ENCODE measurements at regions not wholly inside any gene's neighbourhood (a gene's known extent, or its start where the extent isn't known, plus 50 kb on each side); places are given as distances from the start of the nearest gene placed in this dataset.

DNA sequence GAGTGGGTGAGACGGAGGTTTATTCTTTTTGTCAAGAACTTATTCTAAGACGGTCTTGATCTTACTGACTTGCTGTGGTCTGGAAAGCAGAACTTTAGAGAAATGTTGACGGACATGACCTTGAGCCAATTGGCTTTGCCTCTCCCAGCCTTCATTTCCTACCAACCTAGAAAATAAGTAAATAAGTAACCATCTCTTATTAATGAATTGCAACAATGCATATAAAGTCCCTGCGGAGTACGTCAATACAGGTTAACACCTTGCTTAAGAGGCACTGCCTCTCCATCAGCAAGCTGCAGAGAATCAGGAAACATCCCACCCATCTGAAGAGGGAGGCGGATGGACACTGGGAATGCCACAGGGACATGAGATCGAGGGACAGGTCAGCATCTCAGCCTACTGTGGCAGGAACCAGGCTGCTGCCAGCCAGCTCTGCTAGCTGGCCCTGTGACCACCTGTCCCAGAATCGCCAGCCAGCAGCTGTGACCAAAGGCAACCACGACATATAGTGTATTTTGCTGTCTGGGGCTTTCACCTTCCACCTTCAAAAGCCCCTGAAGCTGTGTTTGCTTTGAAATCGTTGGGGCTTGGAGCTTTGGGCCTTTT is 208.3 kb downstream of the BCL11B start:
- intact Hi-C loops (cut with micrococcal nuclease) = no loop called here
- peaks cover 2% of the 10 kb centered on the region for H3K36me3 Mint-ChIP-seq (ENCODE audit: low read depth)
- no peaks in the 10 kb centered on the region for H3K4me1 Mint-ChIP-seq
- DNase-seq = no peak
- peaks cover 3% of the 10 kb centered on the region for H3K27me3 Mint-ChIP-seq
- no peak overlapping the region for H3K4me3 Mint-ChIP-seq
- no peak overlapping the region for H3K27ac Mint-ChIP-seq
- peaks cover 3% of the 10 kb centered on the region for H3K9me3 Mint-ChIP-seq

DNA sequence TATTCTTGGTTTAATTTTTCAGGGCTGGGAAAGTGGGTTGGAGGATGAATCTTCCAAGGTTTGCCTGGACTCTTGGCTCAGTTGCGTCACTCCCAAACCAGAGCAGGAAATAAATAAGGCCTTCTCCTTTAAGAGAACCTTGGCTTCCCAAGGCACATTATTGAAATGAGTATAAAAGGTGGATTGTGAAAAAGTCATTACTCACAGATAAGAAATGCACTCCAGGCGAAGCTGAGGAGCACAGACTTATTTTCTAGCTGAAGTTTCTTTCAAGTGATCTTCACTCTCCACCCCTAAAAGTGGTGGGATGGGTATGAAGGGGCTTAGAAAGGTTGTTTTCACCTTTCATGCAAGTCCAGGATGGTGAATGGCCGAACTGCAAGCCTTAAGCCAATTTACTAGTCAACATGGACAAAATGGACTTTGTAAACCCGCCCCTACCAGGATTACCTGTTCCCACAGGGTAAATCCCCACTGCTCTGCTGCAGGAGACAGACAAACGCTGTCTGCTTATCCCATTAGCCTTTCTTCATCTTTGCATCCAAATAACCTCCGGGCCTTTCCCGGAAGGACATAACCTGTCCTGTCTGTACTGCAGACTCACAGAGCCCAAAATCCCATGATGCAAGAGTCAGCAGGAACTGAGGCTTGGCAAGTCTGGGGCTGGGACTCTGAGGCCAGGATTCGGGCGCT is 207.6 kb downstream of the BCL11B start:
- peaks cover 3% of the 10 kb centered on the region for H3K9me3 Mint-ChIP-seq
- no peak for DNase-seq
- H3K4me1 Mint-ChIP-seq = no peaks in the 10 kb centered on the region
- H3K36me3 Mint-ChIP-seq (ENCODE audit: low read depth) = peaks cover 2% of the 10 kb centered on the region
- H3K27me3 Mint-ChIP-seq = peaks cover 3% of the 10 kb centered on the region
- no peak overlapping the region for H3K27ac Mint-ChIP-seq
- intact Hi-C loops (cut with micrococcal nuclease) = no loop called here
- no peak overlapping the region for H3K4me3 Mint-ChIP-seq

DNA sequence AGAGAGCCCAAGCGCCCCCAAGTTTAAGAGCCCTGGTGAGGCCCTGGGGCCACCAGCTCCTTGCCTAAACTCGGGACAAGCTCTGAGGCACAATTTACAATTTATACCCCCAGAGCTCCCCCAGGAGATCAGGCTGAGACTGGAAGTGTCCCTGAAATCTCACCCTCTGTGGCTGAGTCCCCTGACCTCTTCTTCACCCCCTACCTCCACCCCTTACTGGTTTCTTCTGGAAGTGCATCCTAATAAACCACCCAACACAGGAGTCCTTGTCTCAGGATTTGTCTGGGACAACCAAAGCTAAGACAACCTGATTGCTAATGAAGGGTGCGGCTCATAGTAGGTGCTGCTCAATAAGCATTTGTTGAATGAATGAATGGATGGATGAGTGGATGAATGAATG is 206.4 kb downstream of the BCL11B start:
- Mint-ChIP-seq H3K4me1 (no peaks in the 10 kb centered on the region), H3K4me3 (no peak overlapping the region), H3K27ac (no peak overlapping the region), H3K9me3 (peaks cover 3% of the 10 kb centered on the region), H3K36me3 (ENCODE audit: low read depth) (peaks cover 2% of the 10 kb centered on the region), H3K27me3 (peaks cover 3% of the 10 kb centered on the region)
- no peak for DNase-seq
- intact Hi-C loops (cut with micrococcal nuclease) = no loop called here

DNA sequence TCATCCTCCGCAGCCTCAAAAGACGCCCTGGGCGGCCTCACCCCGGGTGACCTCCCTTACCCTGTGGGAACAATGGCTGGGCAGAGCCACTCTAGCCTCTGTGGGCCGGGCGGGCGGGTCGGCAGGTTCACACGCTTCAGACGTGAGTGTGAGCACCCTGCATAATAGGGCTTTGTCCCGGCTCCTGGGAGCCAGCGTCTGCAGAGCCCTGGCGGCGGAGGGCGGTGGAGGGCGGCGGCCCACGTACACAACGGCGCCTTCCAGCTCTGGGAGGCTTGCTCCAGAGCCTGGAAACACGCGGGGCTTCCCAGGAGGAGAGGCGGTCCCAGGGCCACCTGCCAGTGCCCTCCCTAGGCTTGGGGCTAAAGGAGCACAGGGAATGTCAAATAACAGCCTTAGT is 205.6 kb downstream of the BCL11B start:
- no peak for DNase-seq
- H3K27me3 Mint-ChIP-seq = peaks cover 3% of the 10 kb centered on the region
- H3K27ac Mint-ChIP-seq = no peak overlapping the region
- H3K9me3 Mint-ChIP-seq = peaks cover 10% of the 10 kb centered on the region
- intact Hi-C loops (cut with micrococcal nuclease) = no loop called here
- no peak overlapping the region for H3K4me3 Mint-ChIP-seq
- no peaks in the 10 kb centered on the region for H3K4me1 Mint-ChIP-seq
- H3K36me3 Mint-ChIP-seq (ENCODE audit: low read depth) = peaks cover 2% of the 10 kb centered on the region

DNA sequence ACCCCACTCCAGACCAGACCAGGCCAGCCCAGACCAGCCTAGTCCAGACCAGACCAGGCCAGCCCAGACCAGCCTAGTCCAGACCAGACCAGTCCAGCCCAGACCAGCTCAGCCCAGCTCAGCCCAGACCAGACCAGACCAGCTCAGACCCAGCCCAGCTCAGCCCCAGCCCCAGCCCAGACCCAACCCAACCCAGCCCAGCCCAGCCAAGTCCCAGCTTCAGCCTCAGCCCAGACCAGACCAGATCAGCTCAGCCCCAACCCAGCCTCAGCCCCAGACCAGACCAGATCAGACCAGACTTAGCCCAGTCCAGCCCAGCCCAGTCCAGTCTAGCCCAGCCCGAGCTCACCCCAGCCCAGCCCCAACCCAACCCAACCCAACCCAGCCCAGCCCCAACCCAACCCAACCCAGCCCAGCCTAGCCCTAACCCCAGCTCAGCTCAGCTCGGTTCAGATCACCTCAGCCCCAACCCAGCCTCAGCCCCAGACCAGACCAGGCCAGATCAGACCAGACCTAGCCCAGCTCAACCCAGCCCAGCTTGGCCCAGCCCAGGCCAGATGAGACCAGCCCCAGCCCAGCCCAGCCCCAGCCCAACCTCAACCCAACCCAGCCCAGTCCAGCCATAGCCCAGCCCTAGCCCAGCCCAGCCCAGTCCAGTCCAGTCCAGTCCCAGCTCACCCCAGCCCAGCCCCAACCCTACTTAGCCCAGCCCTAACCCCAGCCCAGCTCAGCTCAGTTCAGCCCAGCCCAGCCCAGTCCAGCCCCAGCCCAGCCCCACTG is 204.7 kb downstream of the BCL11B start:
- Mint-ChIP-seq H3K36me3 (ENCODE audit: low read depth) (peaks cover 2% of the 10 kb centered on the region), H3K27me3 (peaks cover 3% of the 10 kb centered on the region), H3K27ac (no peak overlapping the region), H3K9me3 (peaks cover 15% of the 10 kb centered on the region), H3K4me3 (no peak overlapping the region), H3K4me1 (no peaks in the 10 kb centered on the region)
- intact Hi-C loops (cut with micrococcal nuclease) = no loop called here
- no peak for DNase-seq

DNA sequence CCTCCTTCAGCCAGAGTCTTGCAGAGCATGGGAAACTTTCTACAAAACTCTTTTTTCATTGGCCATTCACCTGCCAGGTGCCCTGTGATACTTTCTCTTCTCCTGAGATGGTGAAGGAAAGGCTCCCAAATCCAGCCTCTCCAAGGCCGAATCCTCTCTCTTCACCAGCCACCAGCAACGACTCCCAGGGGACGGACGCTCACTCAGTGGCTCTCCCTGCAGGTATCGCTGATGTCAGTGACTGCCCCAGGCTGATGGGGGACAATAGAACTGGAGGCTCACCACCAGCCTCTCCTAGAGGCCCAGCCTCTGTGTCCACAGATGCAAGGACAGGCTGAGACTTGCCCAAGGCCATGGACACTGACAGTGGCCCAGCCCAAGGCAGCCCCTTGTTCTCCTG is 204.1 kb downstream of the BCL11B start:
- peaks cover 2% of the 10 kb centered on the region for H3K36me3 Mint-ChIP-seq (ENCODE audit: low read depth)
- H3K4me3 Mint-ChIP-seq = no peak overlapping the region
- no peaks in the 10 kb centered on the region for H3K4me1 Mint-ChIP-seq
- DNase-seq = no peak
- peaks cover 15% of the 10 kb centered on the region for H3K9me3 Mint-ChIP-seq
- H3K27me3 Mint-ChIP-seq = no peaks in the 10 kb centered on the region
- intact Hi-C loops (cut with micrococcal nuclease) = no loop called here
- H3K27ac Mint-ChIP-seq = no peak overlapping the region

DNA sequence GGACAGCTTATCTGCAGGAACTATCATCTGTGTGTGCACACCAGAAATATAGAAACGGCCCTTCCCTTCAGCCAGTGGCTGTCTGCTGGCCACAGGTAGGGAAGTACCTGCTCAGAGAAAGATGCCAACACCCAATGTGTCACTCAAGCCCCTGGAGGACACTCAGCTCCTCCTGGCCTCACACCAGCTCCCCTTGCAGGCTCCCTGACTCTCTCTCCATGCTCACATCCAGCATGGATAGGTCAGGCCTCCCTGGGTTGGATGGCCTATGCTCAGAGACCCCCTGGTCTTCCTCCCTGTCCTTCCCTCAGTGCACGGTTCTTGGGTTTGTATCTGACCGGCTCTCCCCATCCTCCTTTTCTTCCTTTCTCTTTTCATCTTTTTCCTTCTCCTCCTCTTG is 202.1 kb downstream of the BCL11B start:
- Mint-ChIP-seq H3K4me3 (no peak overlapping the region), H3K4me1 (no peaks in the 10 kb centered on the region), H3K27ac (no peak overlapping the region), H3K27me3 (no peaks in the 10 kb centered on the region), H3K9me3 (peaks cover 15% of the 10 kb centered on the region), H3K36me3 (ENCODE audit: low read depth) (peaks cover 2% of the 10 kb centered on the region)
- intact Hi-C loops (cut with micrococcal nuclease) = no loop called here
- DNase-seq = no peak

DNA sequence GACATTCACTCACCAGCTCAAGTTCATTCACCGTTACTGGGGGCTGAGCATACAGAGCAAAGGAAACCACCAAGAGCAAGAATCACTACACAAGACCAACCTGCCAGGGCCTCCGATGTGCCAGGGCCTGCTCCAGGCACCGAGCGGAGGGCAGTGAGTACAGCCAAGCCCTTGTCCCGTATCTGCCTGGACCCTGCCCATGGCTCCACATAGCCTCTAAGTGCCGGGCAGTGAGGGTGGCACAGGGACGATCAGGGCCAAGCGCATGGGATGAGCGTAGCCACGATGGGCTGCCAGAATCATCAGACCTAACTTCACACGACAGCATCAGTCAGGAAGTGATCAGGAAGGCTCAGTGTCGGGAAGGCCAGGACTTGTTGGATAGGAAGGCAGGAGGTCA is 199.6 kb downstream of the BCL11B start:
- intact Hi-C loops (cut with micrococcal nuclease) = no loop called here
- Mint-ChIP-seq H3K27me3 (no peaks in the 10 kb centered on the region), H3K4me3 (no peak overlapping the region), H3K36me3 (ENCODE audit: low read depth) (peaks cover 2% of the 10 kb centered on the region), H3K4me1 (peaks cover 9% of the 10 kb centered on the region), H3K9me3 (peaks cover 12% of the 10 kb centered on the region), H3K27ac (no peak overlapping the region)
- DNase-seq = no peak

DNA sequence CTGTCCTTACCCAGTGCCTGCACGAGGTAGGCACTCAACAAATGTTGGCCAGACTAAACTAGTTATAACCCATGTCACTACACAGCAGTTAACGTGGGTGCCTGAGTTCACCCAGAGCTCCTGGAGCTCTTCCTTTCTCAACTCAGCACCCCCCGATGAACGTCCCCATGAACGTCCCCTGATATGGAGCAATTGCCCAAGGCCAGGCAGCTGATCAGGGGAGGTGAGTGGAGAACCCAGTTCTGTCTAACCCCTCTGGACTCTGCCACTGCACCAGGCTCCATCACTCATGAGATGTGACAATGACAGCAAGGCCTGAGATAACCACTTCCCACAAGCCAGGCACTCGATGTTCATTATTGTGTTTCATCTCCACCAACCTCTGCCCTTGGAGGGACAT is 199.0 kb downstream of the BCL11B start:
- peaks cover 12% of the 10 kb centered on the region for H3K4me1 Mint-ChIP-seq
- no peak overlapping the region for H3K27ac Mint-ChIP-seq
- H3K36me3 Mint-ChIP-seq (ENCODE audit: low read depth) = no peaks in the 10 kb centered on the region
- DNase-seq = no peak
- H3K4me3 Mint-ChIP-seq = no peak overlapping the region
- H3K27me3 Mint-ChIP-seq = no peaks in the 10 kb centered on the region
- intact Hi-C loops (cut with micrococcal nuclease) = no loop called here
- peaks cover 12% of the 10 kb centered on the region for H3K9me3 Mint-ChIP-seq

DNA sequence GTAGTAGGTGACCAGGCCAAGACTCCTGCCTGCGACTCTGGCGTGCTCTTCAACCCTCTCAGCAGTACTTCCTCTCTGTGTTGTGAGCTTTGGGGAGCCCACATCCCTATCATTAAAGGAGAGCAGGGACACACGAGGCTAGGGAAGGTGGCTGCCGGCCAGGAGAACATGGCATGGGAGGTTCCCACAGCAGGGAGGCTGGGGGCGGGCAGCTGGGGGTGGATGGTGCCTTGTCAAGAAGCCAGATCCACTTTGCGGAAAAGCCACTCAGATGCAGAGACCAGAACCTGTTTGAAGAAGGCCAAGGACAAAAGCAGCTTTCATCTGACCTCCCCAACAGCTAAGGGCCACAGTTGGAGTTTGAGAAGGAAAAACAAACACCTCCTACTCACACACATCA is 198.6 kb downstream of the BCL11B start:
- peaks cover 12% of the 10 kb centered on the region for H3K9me3 Mint-ChIP-seq
- intact Hi-C loops (cut with micrococcal nuclease) = no loop called here
- H3K4me3 Mint-ChIP-seq = no peak overlapping the region
- no peak overlapping the region for H3K27ac Mint-ChIP-seq
- H3K4me1 Mint-ChIP-seq = peaks cover 12% of the 10 kb centered on the region
- DNase-seq = no peak
- H3K36me3 Mint-ChIP-seq (ENCODE audit: low read depth) = no peaks in the 10 kb centered on the region
- H3K27me3 Mint-ChIP-seq = no peaks in the 10 kb centered on the region

DNA sequence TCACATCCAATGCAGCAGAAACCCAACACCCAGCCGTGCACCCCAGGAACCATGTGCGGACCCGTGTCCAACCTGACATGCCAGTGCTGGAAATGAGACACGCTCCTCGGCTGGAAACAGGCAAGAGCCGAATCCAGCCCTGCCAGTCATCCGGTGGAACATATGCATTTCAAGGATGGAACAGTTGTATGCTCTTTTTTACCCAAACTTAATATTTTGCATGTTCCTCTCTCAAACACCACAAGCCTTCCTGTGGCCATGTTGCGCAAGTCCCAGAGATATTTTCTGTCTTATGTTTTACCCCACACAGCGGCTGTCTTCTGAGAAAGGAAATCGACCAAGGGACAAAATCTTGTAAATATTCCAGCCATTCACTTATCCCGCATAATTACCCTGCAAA is 196.9 kb downstream of the BCL11B start:
- Mint-ChIP-seq H3K27ac (no peak overlapping the region), H3K36me3 (ENCODE audit: low read depth) (peaks cover 2% of the 10 kb centered on the region), H3K4me3 (no peak overlapping the region), H3K4me1 (peaks cover 12% of the 10 kb centered on the region), H3K27me3 (no peaks in the 10 kb centered on the region), H3K9me3 (peaks cover 19% of the 10 kb centered on the region)
- intact Hi-C loops (cut with micrococcal nuclease) = no loop called here
- DNase-seq = no peak

DNA sequence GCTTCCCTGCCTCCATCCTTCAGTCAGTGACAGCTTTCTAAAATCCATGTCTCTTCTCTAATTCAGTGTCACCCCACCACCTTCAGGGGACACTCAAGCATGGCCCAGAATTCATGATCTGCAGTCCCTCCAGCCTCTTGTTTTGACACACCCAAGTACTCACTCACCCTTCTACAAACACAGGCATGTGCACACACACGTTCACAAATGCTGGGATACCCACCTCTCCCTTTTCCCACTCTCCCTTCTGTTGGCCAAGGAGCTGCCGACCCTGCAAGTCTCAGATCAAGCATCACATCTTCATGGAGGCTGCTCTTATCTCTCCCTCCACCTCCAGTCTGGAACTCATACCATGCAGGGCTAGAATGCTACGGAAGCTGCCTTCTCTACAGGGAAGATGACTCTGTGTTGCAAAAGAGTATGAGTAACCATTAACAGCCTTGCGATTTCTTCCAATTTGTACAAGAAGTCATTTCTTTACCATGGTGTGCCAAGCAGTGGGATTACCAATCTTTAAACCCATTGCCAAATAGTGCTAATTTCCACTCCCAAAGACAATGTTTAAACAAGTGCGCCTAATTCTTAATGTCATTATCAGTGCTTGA is 196.1 kb downstream of the BCL11B start:
- no peak for DNase-seq
- intact Hi-C loops (cut with micrococcal nuclease) = no loop called here
- no peak overlapping the region for H3K27ac Mint-ChIP-seq
- peaks cover 2% of the 10 kb centered on the region for H3K36me3 Mint-ChIP-seq (ENCODE audit: low read depth)
- H3K4me3 Mint-ChIP-seq = no peak overlapping the region
- peaks cover 12% of the 10 kb centered on the region for H3K4me1 Mint-ChIP-seq
- peaks cover 25% of the 10 kb centered on the region for H3K9me3 Mint-ChIP-seq
- H3K27me3 Mint-ChIP-seq = no peaks in the 10 kb centered on the region

DNA sequence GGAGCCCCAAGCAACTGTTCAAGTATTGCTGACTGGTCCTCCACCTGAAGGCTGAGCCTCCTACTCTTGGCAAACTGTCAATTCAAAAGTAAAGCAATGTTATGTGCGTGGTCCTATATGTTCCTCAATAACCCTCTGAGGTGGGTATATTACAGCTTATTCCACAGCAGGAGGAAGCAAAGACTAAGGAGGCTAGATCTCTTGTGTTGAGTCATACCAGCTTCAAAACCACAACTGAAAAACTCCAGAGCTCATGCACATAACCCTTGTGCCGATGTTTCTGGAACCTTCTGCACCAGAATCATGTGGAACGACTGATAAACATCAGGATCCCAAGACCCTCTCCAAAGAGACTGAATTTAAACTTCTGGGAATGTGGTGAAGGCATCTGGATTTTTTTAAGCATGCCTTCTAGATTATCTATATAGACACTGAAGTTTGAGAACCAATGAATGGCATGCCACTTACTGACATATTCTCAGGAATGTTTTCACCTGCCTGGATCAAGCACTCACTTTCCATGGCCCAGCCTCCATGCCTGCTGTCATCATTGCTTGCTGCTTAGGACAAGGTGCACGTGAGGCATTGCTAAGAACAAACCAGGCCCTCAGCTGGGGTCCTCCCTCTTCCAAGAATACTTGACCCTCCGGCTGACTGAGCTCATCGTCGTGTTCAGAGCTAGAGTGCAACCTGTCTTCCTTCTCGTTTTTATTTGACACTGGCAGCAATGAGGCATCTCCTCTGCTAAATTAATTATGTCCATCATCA is 194.7 kb downstream of the BCL11B start:
- DNase-seq = no peak
- H3K27ac Mint-ChIP-seq = no peak overlapping the region
- H3K4me3 Mint-ChIP-seq = no peak overlapping the region
- H3K27me3 Mint-ChIP-seq = no peaks in the 10 kb centered on the region
- intact Hi-C loops (cut with micrococcal nuclease) = no loop called here
- H3K36me3 Mint-ChIP-seq (ENCODE audit: low read depth) = peaks cover 2% of the 10 kb centered on the region
- peaks cover 17% of the 10 kb centered on the region for H3K9me3 Mint-ChIP-seq
- peaks cover 12% of the 10 kb centered on the region for H3K4me1 Mint-ChIP-seq

Data from activated CD4-positive, alpha-beta T cell treated with anti-CD3 and anti-CD28 coated beads, Interleukin-2, amount 10 ng/mL, durations not matched to agents 24 days and 14 days (primary cell).